Mesothelial cell of epicardium (in vitro differentiated cells): ENCODE measurements at regions not wholly inside any gene's neighbourhood (a gene's known extent, or its start where the extent isn't known, plus 50 kb on each side); places are given as distances from the start of the nearest gene placed in this dataset.
"Not testable (repeated sequence)": the region's sequence is repeated elsewhere in the genome, so short reads cannot be mapped to it uniquely, and the experiment has no call there.

Experiments used
- DNase-seq, 2 experiments: peaks; one replicate each; pipeline ENCODE4 v3.0.0; 2021; ENCODE audit warnings: low spot score in 2 of 2; ENCODE audit not compliant: unreplicated experiment in 2 of 2
- H3K27ac Mint-ChIP-seq: 2 replicates; pipeline ENCODE4 v1.8.0; 2021; ENCODE audit warnings: mixed read lengths
- H3K27me3 Mint-ChIP-seq: 2 replicates; pipeline ENCODE4 v1.8.0; 2021; ENCODE audit warnings: low read depth, mixed read lengths
- H3K36me3 Mint-ChIP-seq: 2 replicates; pipeline ENCODE4 v1.8.0; 2021; ENCODE audit warnings: mixed read lengths
- H3K4me1 Mint-ChIP-seq: 2 replicates; pipeline ENCODE4 v1.8.0; 2021; ENCODE audit warnings: mixed read lengths
- H3K4me3 Mint-ChIP-seq: 2 replicates; pipeline ENCODE4 v1.8.0; 2021; ENCODE audit warnings: mild to moderate bottlenecking, moderate library complexity, mixed read lengths
- H3K9me3 Mint-ChIP-seq: 2 replicates; pipeline ENCODE4 v1.8.0; 2021; ENCODE audit warnings: mixed read lengths
- TF ChIP-seq, protein P1 (sequence below): fragments of 200-600 bp; sonication (generic); IDR thresholded peaks from one replicate; pipeline ENCODE4 v1.5.0; 2021; ENCODE audit warnings: antibody characterized with exemption; ENCODE audit not compliant: unreplicated experiment

DNA sequence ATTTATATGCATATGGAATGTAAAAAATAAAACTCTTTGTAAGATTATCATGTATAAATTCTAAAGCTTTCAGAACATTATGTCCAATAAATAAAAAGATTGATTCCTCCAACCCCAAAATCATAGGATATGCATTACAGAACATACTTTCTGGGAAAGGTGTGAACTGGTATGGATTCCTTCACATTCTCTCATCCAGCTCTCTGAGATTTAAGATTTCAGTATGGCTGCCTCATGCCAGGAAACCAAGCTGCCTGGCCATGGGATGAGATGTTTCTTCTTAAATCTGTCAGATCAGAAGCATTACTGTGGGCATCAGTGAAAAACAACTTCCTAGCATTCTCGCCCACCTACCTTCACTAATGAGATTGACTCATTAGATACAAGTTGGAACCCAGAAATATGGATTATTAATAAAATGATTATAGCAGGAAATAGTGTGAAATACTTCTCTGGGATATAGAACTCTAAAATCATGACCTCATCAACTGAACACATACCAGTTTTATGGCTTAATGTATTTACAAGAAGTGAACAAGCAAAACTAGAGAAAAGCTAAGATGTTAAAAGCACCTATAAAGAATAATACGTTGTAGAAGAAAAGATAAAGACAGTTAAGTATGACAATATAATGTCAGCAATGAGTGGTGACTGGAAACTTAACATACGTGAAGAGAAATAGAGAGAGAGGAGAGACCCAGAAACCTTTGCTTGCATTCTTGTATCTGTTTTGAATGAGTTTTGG, 171.6 kb upstream of the PHACTR1 start:
- Mint-ChIP-seq H3K4me3 (no peak overlapping the region), H3K27ac (no peak overlapping the region), H3K9me3 (peaks cover 17% of the 10 kb centered on the region), H3K36me3 (no peaks in the 10 kb centered on the region), H3K27me3 (no peaks in the 10 kb centered on the region), H3K4me1 (peaks cover 14% of the 10 kb centered on the region)
- DNase-seq: no peak
- TF ChIP-seq, protein P1, sequence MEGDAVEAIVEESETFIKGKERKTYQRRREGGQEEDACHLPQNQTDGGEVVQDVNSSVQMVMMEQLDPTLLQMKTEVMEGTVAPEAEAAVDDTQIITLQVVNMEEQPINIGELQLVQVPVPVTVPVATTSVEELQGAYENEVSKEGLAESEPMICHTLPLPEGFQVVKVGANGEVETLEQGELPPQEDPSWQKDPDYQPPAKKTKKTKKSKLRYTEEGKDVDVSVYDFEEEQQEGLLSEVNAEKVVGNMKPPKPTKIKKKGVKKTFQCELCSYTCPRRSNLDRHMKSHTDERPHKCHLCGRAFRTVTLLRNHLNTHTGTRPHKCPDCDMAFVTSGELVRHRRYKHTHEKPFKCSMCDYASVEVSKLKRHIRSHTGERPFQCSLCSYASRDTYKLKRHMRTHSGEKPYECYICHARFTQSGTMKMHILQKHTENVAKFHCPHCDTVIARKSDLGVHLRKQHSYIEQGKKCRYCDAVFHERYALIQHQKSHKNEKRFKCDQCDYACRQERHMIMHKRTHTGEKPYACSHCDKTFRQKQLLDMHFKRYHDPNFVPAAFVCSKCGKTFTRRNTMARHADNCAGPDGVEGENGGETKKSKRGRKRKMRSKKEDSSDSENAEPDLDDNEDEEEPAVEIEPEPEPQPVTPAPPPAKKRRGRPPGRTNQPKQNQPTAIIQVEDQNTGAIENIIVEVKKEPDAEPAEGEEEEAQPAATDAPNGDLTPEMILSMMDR: no peak

DNA sequence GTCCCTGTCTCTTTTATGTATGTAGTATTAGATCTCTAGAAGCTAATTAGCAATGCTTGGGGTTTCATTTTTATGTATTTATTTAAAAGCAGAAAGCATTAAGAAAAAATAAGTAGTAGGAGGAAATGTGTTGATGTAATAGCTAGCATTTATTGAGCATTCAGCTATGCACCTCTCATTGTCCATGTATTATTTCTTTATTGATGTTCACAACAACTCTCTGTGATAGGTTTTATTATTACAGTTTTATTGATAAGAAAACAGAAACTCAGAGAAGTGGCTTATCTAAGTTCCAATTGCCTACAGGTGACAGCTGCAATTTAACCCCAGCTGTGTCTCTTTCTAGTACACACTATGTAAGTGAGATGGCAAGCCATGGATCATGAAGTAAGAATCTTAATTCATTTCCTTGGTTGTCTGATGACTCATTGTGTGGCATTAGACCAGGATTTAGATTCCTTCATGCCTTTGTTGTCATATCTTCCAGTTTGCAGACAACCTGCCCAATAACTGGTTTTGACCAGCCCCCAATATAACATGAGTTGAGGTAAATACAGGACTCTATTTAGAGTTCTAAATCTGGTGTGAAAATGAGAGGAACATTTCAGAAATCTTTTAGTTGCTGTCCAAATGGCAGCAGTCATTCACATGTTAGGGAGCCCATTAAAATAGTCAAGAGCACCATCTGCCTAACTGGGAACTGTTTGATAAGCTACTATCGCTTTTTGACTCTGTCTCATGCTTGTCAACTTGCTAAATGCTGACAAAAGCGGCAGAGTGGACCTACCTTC, 170.8 kb upstream of the PHACTR1 start:
- H3K4me3 Mint-ChIP-seq: no peak overlapping the region
- H3K36me3 Mint-ChIP-seq: no peaks in the 10 kb centered on the region
- H3K27ac Mint-ChIP-seq: no peak overlapping the region
- no peak for DNase-seq
- H3K4me1 Mint-ChIP-seq: peaks cover 14% of the 10 kb centered on the region
- no peaks in the 10 kb centered on the region for H3K27me3 Mint-ChIP-seq
- H3K9me3 Mint-ChIP-seq: peaks cover 17% of the 10 kb centered on the region
- TF ChIP-seq, protein P1: no peak

DNA sequence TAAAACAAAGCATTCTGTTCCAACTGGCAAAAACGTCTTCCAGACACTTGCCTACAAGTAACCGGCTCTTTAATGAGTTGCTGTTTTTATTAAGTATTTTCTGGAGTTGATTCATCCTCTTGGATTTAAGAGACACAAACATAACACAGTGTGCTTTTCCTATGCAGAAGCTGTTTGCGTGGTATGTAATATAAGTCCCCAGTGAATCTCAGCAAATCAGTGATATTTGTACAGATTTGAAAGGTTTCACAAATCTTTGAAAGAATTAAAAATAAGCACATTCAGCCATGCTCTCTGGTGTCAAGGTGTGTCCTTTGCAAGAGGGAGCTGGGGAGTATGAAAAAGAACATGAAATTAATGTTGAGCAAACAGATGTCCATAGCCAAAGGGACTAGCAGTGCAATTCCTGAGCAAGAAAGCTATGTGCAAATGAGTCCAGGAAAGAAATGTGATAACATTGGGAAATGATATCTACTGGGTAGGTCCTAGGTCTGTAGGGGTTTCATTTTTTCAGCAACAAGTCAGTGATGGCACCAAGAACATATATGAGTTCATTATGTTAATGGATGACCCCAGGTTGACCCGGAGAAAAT, 170.1 kb upstream of the PHACTR1 start:
- H3K9me3 Mint-ChIP-seq: peaks cover 17% of the 10 kb centered on the region
- H3K4me1 Mint-ChIP-seq: peaks cover 14% of the 10 kb centered on the region
- H3K36me3 Mint-ChIP-seq: no peaks in the 10 kb centered on the region
- no peaks in the 10 kb centered on the region for H3K27me3 Mint-ChIP-seq
- H3K27ac Mint-ChIP-seq: no peak overlapping the region
- DNase-seq: no peak
- TF ChIP-seq, protein P1: no peak
- H3K4me3 Mint-ChIP-seq: no peak overlapping the region

DNA sequence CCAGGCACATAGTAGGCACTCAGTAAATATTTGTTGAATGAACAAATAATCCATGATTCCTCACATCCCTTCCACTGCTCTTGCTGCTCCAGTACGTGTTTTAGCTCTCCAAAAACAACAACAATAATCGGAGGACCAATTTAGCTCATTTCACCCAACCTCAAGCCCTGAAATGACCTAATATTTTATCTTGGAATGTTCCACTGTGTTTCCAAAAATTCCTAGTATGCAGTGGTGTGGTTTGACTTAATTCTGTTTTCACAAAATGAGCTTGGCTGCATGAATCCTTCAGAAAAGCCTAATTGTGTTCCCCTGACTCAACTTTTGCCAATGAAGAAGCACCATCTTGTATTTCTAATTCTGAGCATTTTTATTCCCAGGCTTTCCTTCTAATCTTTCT, 168.0 kb upstream of the PHACTR1 start:
- Mint-ChIP-seq H3K27me3 (no peaks in the 10 kb centered on the region), H3K4me1 (peaks cover 14% of the 10 kb centered on the region), H3K27ac (no peak overlapping the region), H3K4me3 (no peak overlapping the region), H3K36me3 (no peaks in the 10 kb centered on the region), H3K9me3 (peaks cover 10% of the 10 kb centered on the region)
- no peak for DNase-seq
- TF ChIP-seq, protein P1: no peak

DNA sequence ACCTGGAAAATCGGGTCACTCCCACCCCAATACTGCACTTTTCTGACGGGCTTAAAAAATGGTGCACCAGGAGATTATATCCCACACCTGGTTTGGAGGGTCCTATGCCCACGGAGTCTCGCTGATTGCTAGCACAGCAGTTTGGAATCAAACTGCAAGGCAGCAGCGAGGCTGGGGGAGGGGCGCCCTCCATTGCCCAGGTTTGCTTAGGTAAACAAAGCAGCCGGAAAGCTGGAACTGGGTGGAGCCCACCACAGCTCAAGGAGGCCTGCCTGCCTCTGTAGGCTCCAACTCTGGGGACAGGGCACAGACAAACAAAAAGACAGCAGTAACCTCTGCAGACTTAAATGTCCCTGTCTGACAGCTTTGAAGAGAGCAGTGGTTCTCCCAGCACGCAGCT, 167.1 kb upstream of the PHACTR1 start:
- H3K9me3 Mint-ChIP-seq: peaks cover 10% of the 10 kb centered on the region
- H3K36me3 Mint-ChIP-seq, H3K27me3 Mint-ChIP-seq, H3K4me1 Mint-ChIP-seq, DNase-seq, H3K4me3 Mint-ChIP-seq, H3K27ac Mint-ChIP-seq: not testable (repeated sequence)

DNA sequence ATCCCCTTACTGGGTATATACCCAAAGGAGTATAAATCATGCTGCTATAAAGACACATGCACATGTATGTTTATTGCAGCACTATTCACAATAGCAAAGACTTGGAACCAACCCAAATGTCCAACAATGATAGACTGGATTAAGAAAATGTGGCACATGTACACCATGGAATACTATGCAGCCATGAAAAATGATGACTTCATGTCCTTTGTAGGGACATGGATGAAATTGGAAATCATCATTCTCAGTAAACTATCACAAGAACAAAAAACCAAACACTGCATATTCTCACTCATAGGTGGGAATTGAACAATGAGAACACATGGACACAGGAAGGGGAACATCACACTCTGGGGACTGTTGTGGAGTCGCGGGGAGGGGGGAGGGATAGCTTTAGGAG, 161.7 kb upstream of the PHACTR1 start:
- H3K36me3 Mint-ChIP-seq: not testable (repeated sequence)

More for the DNA sequence above, 161.7 kb upstream of the PHACTR1 start:
- H3K4me3 Mint-ChIP-seq, H3K27ac Mint-ChIP-seq, H3K27me3 Mint-ChIP-seq, H3K9me3 Mint-ChIP-seq, DNase-seq: not testable (repeated sequence)
- H3K4me1 Mint-ChIP-seq: peaks cover 10% of the 10 kb centered on the region
